ENCODE measurements at regions not wholly inside any gene's neighbourhood (a gene's known extent, or its start where the extent isn't known, plus 50 kb on each side); places are given as distances from the start of the nearest gene placed in this dataset.

DNA sequence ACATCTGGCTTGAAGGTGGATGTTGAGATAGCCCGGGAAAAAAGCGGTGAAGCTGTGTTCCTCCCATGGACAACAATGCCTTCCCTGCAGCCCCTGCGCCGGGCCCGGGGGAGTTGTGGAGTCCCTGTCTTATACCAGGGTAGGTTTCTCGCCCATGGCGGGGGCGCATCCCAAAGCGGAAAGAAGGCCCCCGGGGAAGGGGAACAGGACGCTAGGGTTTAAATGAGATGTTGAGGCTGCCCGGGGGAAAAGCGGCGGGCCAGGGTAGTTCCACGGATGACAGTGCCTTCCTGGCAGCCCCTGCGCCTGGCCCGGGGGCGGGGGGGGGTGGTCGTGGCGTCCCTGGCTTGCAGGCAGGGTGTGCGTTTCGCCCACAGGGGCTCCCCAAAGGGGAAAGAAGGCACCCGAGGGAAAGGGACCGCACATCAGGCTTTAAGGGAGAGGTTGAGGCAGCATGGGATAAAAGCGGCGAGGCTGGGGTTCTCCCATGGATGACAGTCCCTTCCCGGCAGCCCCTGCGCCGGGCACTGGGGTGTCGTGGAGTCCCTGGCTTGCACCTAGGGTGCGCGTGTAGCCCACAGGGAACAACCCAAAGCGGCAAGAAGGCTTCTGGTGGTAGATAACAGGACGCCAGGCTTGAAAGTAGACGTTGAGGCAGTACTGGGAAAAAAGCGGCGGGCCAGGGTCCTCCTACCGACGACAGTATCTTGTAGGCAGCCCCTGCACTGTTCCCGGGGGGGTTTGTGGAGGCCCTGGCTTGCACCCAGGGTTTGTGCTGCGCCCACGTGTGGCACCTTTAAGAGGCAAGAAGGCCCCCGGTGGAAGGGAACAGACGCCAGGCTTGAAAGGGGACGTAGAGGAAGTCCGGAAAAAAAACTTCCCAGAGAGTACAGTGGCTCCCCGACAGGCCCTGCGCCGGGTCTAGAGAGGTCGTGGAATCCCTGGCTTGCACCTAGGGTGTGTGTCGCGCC, 160.8 kb upstream of the ALG10B start:
- no peak for DNase-seq (ENCODE audit: low spot score in 2 of 2)
- H3K27ac ChIP-seq, result no peak overlapping the region
- no peaks in the 10 kb centered on the region for H3K9me3 ChIP-seq
- TF ChIP-seq, protein P1, sequence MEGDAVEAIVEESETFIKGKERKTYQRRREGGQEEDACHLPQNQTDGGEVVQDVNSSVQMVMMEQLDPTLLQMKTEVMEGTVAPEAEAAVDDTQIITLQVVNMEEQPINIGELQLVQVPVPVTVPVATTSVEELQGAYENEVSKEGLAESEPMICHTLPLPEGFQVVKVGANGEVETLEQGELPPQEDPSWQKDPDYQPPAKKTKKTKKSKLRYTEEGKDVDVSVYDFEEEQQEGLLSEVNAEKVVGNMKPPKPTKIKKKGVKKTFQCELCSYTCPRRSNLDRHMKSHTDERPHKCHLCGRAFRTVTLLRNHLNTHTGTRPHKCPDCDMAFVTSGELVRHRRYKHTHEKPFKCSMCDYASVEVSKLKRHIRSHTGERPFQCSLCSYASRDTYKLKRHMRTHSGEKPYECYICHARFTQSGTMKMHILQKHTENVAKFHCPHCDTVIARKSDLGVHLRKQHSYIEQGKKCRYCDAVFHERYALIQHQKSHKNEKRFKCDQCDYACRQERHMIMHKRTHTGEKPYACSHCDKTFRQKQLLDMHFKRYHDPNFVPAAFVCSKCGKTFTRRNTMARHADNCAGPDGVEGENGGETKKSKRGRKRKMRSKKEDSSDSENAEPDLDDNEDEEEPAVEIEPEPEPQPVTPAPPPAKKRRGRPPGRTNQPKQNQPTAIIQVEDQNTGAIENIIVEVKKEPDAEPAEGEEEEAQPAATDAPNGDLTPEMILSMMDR (IDR thresholded peaks at IDR 0.05), result no peak
- no peaks in the 10 kb centered on the region for H3K27me3 ChIP-seq
- H3K4me1 ChIP-seq, result no peaks in the 10 kb centered on the region
- no peak overlapping the region for H3K4me3 ChIP-seq
- no peaks in the 10 kb centered on the region for H3K36me3 ChIP-seq
- intact Hi-C loops (cut with DNase I), result no loop called here

DNA sequence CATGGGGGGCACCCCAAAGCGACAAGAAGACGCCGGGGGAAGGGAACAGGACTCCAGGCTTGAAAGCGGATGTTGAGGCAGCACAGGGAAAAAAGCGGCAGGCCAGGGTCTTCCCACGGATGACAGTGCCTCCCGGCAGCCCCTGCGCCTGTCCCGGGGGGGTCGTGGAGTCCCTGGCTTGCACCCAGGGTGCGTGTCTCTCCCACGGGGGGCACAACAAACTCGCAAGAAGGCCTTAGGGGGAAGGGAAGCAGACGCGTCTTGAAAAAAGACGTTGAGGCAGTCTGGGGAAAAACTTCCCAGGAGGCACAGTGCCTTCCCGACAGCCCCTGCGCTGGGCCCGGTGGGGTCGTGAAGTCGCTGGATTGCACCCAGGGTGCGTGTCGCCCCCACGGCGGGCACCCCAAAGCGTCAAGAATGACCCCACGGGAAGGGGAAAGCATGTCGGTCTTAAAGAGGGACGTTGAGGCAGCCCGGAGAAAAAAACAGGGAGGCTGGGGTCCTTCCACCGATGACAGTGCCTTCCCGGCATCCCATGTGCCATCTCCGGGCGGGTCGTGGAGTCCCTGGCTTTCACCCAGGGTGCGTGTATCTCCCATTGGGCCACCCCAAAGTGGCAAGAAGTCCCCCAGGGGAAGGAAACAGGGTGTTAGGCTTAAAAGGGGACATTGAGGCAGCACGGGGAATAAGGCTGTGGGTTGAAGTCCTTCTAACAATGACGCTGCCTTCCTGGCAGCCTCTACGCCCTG, 159.9 kb upstream of the ALG10B start:
- no peak for DNase-seq (ENCODE audit: low spot score in 2 of 2)
- TF ChIP-seq, protein P1 (IDR thresholded peaks at IDR 0.05), result no peak
- Histone ChIP-seq H3K36me3 (no peaks in the 10 kb centered on the region), H3K27me3 (no peaks in the 10 kb centered on the region), H3K4me1 (no peaks in the 10 kb centered on the region), H3K27ac (no peak overlapping the region), H3K4me3 (no peak overlapping the region), H3K9me3 (no peaks in the 10 kb centered on the region)
- intact Hi-C loops (cut with DNase I), result no loop called here

DNA sequence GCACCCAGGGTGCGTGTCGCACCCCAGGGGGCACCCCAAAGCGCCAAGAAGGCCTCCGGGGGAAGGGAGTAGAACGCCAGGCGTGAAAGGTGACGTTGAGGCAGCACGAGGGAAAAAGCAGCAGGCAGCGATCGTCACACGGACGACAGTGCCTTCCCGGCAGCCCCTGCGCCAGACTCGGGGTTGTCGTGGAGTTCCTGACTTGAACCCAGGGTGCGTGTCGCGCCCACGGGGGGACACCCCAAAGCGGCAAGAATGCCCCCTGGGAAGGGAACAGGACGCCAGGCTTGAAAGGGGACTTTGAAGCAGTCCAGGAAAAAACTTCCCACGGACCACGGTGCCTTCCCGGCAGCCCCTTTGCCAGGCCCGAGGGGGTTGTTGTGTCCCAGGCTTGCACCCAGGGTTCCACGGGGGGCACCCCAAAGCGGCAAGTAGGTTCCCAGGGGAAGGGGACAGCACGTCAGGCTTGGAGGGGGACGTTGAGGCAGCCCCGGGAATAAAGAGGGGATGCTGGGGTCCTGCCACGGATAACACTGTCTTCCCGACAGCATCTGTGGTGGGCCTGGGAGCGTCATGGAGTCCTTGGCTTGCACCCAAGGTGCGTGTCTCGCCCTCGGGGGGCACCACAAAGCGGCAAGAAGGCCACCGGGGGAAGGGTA, 159.2 kb upstream of the ALG10B start:
- no peak for DNase-seq (ENCODE audit: low spot score in 2 of 2)

DNA sequence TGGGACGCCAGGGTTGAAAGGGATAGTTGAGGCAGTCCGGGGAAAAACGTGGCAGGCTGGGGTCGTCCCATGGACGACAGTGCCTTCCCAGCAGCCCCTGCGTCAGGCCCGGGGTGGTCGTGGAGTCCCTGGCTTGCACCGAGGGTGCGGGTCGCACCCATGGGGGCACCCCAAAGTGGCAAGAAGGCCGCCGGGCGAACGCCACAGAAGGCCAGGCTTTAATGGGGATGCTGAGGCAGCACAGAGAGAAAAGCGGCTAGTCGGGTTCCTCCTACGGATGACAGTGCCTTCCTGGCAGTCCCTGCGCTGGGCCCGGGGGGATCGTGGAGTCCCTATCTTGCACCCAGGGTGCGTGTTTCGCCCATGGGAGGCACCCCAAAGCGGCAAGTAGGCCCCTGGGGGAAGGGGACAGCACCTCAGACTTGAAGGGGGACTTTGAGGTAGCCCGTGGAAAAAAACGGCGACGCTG, 158.6 kb upstream of the ALG10B start:
- Histone ChIP-seq H3K9me3 (no peaks in the 10 kb centered on the region), H3K4me1 (no peaks in the 10 kb centered on the region), H3K36me3 (no peaks in the 10 kb centered on the region), H3K27ac (no peak overlapping the region), H3K27me3 (no peaks in the 10 kb centered on the region), H3K4me3 (no peak overlapping the region)
- TF ChIP-seq, protein P1 (IDR thresholded peaks at IDR 0.05), result no peak
- intact Hi-C loops (cut with DNase I), result no loop called here
- DNase-seq (ENCODE audit: low spot score in 2 of 2), result no peak

More for the DNA sequence above, 159.2 kb upstream of the ALG10B start:
- Histone ChIP-seq H3K9me3 (no peaks in the 10 kb centered on the region), H3K27me3 (no peaks in the 10 kb centered on the region), H3K4me3 (no peak overlapping the region), H3K36me3 (no peaks in the 10 kb centered on the region), H3K4me1 (no peaks in the 10 kb centered on the region), H3K27ac (no peak overlapping the region)
- intact Hi-C loops (cut with DNase I), result no loop called here
- TF ChIP-seq, protein P1 (IDR thresholded peaks at IDR 0.05), result no peak

DNA sequence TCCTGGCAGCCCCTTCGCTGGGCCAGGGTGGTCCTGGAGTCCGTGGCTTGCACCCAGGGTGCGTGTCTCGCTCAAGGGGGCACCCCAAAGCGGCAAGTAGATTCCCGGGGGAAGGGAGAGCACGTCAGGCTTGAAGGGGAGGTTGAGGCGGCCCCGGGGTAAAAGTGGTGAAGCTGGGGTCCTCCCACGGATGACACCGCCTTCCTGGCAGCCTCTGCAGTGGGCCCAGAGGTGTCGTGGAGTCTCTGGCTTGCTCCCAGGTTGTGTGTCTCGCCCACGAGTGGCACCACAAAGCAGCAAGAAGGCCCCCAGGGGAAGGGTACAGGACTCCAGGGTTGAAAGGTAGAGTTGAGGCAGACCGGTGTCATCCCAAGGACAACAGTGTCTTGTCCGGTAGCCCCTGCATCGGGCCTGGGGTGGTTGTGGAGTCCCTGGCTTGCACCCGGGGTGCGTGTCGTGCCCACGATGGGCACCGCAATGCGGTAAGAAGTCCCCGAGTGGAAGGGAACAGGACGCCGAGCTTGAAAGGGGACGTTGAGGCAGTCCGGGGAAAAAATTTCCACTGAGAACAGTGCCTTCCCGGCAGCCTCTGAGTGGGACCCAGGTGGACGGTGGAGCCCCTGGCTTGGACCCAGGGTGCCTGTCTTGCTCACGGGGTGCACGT, 158.0 kb upstream of the ALG10B start:
- Histone ChIP-seq H3K27me3 (no peaks in the 10 kb centered on the region), H3K36me3 (no peaks in the 10 kb centered on the region), H3K4me3 (no peak overlapping the region), H3K9me3 (no peaks in the 10 kb centered on the region), H3K4me1 (no peaks in the 10 kb centered on the region), H3K27ac (no peak overlapping the region)
- no peak for DNase-seq (ENCODE audit: low spot score in 2 of 2)
- TF ChIP-seq, protein P1 (IDR thresholded peaks at IDR 0.05), result no peak
- intact Hi-C loops (cut with DNase I), result no loop called here
